GM23338 (cell line): ENCODE measurements at regions not wholly inside any gene's neighbourhood (a gene's known extent, or its start where the extent isn't known, plus 50 kb on each side); places are given as distances from the start of the nearest gene placed in this dataset.

Experiments
- EZH2 ChIP-seq: fragments of 200-600 bp; sonication (generic); IDR thresholded peaks from one replicate; pipeline ENCODE4 v1.8.0; 2017; ENCODE audit warnings: antibody characterized with exemption, mild to moderate bottlenecking, low read depth; ENCODE audit not compliant: unreplicated experiment
- POLR2AphosphoS5 ChIP-seq: IDR thresholded peaks from 2 replicates; pipeline ENCODE4 v1.6.1; 2016; ENCODE audit warnings: antibody characterized with exemption, low read depth
- REST ChIP-seq: IDR thresholded peaks from one replicate; pipeline ENCODE4 v1.6.1; 2018; ENCODE audit warnings: antibody characterized with exemption; ENCODE audit not compliant: unreplicated experiment
- ZNF331 ChIP-seq: fragments of 250-450 bp; sonication (Bioruptor Pico); IDR thresholded peaks from 2 replicates; pipeline ENCODE4 v1.5.0; 2020; ENCODE audit warnings: low read depth, mild to moderate bottlenecking, moderate library complexity
- TF ChIP-seq, protein P1 (sequence below), 2 experiments: fragments of 200-600 bp in 1 of 2; sonication (generic) in 1 of 2; conservative IDR thresholded peaks; 2 replicates each; pipeline versions ENCODE4 v1.5.1 to v1.6.1; 2016 to 2017; ENCODE audit warnings: antibody characterized with exemption in 2 of 2, low read depth in 2 of 2, mild to moderate bottlenecking in 2 of 2, moderate library complexity in 1 of 2

GRCh38 chr1:166297993-166298392, 131.2 kb upstream of the FAM78B start:
- TF ChIP-seq EZH2 (no peak), POLR2AphosphoS5 (no peak), ZNF331 (no peak), REST (no peak)
- TF ChIP-seq, protein P1, sequence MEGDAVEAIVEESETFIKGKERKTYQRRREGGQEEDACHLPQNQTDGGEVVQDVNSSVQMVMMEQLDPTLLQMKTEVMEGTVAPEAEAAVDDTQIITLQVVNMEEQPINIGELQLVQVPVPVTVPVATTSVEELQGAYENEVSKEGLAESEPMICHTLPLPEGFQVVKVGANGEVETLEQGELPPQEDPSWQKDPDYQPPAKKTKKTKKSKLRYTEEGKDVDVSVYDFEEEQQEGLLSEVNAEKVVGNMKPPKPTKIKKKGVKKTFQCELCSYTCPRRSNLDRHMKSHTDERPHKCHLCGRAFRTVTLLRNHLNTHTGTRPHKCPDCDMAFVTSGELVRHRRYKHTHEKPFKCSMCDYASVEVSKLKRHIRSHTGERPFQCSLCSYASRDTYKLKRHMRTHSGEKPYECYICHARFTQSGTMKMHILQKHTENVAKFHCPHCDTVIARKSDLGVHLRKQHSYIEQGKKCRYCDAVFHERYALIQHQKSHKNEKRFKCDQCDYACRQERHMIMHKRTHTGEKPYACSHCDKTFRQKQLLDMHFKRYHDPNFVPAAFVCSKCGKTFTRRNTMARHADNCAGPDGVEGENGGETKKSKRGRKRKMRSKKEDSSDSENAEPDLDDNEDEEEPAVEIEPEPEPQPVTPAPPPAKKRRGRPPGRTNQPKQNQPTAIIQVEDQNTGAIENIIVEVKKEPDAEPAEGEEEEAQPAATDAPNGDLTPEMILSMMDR (conservative IDR thresholded peaks at IDR 0.05; ENCODE audit: low read depth in 2 of 2): no peak
